HepG2 (cell line): ENCODE measurements at regions not wholly inside any gene's neighbourhood (a gene's known extent, or its start where the extent isn't known, plus 50 kb on each side); places are given as distances from the start of the nearest gene placed in this dataset.

Source experiments
- BATF2 ChIP-seq: sonication (generic); formaldehyde crosslinking; IDR thresholded peaks from 2 replicates; pipeline ENCODE4 v1.8.0; 2022; ENCODE audit warnings: mild to moderate bottlenecking, missing genetic modification reagents, moderate library complexity
- CCDC6 ChIP-seq: sonication (generic); formaldehyde crosslinking; IDR thresholded peaks from 2 replicates; pipeline ENCODE4 v1.8.1; 2022; ENCODE audit warnings: mild to moderate bottlenecking, missing genetic modification reagents, moderate library complexity
- DPF2 ChIP-seq: sonication (generic); formaldehyde crosslinking; IDR thresholded peaks from 2 replicates; pipeline ENCODE4 v1.4.0; 2020; ENCODE audit warnings: mild to moderate bottlenecking, low read depth, missing genetic modification reagents, borderline replicate concordance
- ELK4 ChIP-seq: sonication (generic); formaldehyde crosslinking; IDR thresholded peaks from 2 replicates; pipeline ENCODE4 v1.9.0; 2021; ENCODE audit warnings: missing genetic modification reagents, borderline replicate concordance
- ERF ChIP-seq: IDR thresholded peaks from 2 replicates; pipeline ENCODE4 v1.6.1; 2018; ENCODE audit warnings: missing biosample characterization, missing genetic modification reagents
- ESRRA ChIP-seq: sonication (generic); formaldehyde crosslinking; IDR thresholded peaks from 2 replicates; pipeline ENCODE4 v1.5.1; 2020; ENCODE audit warnings: mild to moderate bottlenecking, low read depth, missing genetic modification reagents
- FOXK2 ChIP-seq: fragments of 450-650 bp; IDR thresholded peaks from 2 replicates; pipeline ENCODE4 v1.6.1; 2016
- HDAC1 ChIP-seq: sonication (generic); formaldehyde crosslinking; IDR thresholded peaks from 2 replicates; pipeline ENCODE4 v1.5.1; 2020; ENCODE audit warnings: mild to moderate bottlenecking, missing genetic modification reagents
- HDAC6 ChIP-seq: fragments of 200-600 bp; sonication (generic); IDR thresholded peaks from 2 replicates; pipeline ENCODE4 v1.7.0; 2017; ENCODE audit warnings: mild to moderate bottlenecking, antibody characterized with exemption, low read length, low read depth
- HMG20B ChIP-seq: conservative IDR thresholded peaks from 2 replicates; pipeline ENCODE4 v1.6.1; 2016; ENCODE audit warnings: missing genetic modification reagents, missing compliant biosample characterization
- KAT2B ChIP-seq: fragments of 150-350 bp; IDR thresholded peaks from 2 replicates; pipeline ENCODE4 v1.6.1; 2014; ENCODE audit warnings: low read depth, low read length, borderline replicate concordance
- KLF16 ChIP-seq, 2 experiments: sonication (generic) in 1 of 2; formaldehyde crosslinking in 1 of 2; IDR thresholded peaks; 2 replicates each; pipeline versions ENCODE4 v1.6.1 to v1.8.0; 2016 to 2023; ENCODE audit warnings: missing genetic modification reagents in 2 of 2, missing compliant biosample characterization in 1 of 2
- MAFK ChIP-seq, 2 experiments: IDR thresholded peaks in 1 of 2; conservative IDR thresholded peaks in 1 of 2; 2 replicates each; pipeline ENCODE4 v1.6.1; 2011; ENCODE audit warnings: improper control_type of control experiment in 2 of 2, low read length in 2 of 2
- RFXAP ChIP-seq: sonication (generic); formaldehyde crosslinking; IDR thresholded peaks from 2 replicates; pipeline ENCODE4 v1.4.0; 2020; ENCODE audit warnings: missing genetic modification reagents, borderline replicate concordance
- RNF2 ChIP-seq: fragments of 450-650 bp; conservative IDR thresholded peaks from 2 replicates; pipeline ENCODE4 v1.6.1; 2016; ENCODE audit warnings: low read depth
- SATB2 ChIP-seq: sonication (generic); formaldehyde crosslinking; IDR thresholded peaks from 2 replicates; pipeline ENCODE4 v1.5.0; 2020; ENCODE audit warnings: missing genetic modification reagents
- SETDB1 ChIP-seq: sonication (generic); formaldehyde crosslinking; IDR thresholded peaks from 2 replicates; pipeline ENCODE4 v1.5.1; 2020; ENCODE audit warnings: missing genetic modification reagents, mild to moderate bottlenecking, borderline replicate concordance
- TAF15 ChIP-seq: fragments of 200-400 bp; formaldehyde crosslinking; IDR thresholded peaks from one replicate; pipeline ENCODE4 v1.6.1; 2018; ENCODE audit warnings: mild to moderate bottlenecking, low read depth, low read length; ENCODE audit not compliant: poor library complexity, severe bottlenecking
- TMF1 ChIP-seq: sonication (generic); formaldehyde crosslinking; IDR thresholded peaks from 2 replicates; pipeline ENCODE4 v1.8.1; 2022; ENCODE audit warnings: low read depth, missing genetic modification reagents
- TRIM24 ChIP-seq: sonication (generic); formaldehyde crosslinking; IDR thresholded peaks from 2 replicates; pipeline ENCODE4 v1.8.0; 2022; ENCODE audit warnings: mild to moderate bottlenecking, missing genetic modification reagents
- ZNF274 ChIP-seq: sonication (generic); formaldehyde crosslinking; IDR thresholded peaks from 2 replicates; pipeline ENCODE4 v1.5.1; 2020; ENCODE audit warnings: mild to moderate bottlenecking, missing genetic modification reagents
- ZNF337 ChIP-seq: sonication (generic); formaldehyde crosslinking; IDR thresholded peaks from 2 replicates; pipeline ENCODE4 v1.5.1; 2020; ENCODE audit warnings: missing genetic modification reagents, low read depth, mild to moderate bottlenecking, borderline replicate concordance
- ZNF350 ChIP-seq: sonication (generic); formaldehyde crosslinking; IDR thresholded peaks from 2 replicates; pipeline ENCODE4 v1.4.0; 2020; ENCODE audit warnings: mild to moderate bottlenecking, low read depth, missing genetic modification reagents, borderline replicate concordance
- ZNF354B ChIP-seq: sonication (generic); formaldehyde crosslinking; IDR thresholded peaks from 2 replicates; pipeline ENCODE4 v1.8.0; 2022; ENCODE audit warnings: mild to moderate bottlenecking, missing genetic modification reagents
- ZNF558 ChIP-seq: sonication (generic); formaldehyde crosslinking; IDR thresholded peaks from 2 replicates; pipeline ENCODE4 v1.9.0; 2022; ENCODE audit warnings: mild to moderate bottlenecking, missing genetic modification reagents, borderline replicate concordance
- ZNF660 ChIP-seq: sonication (generic); formaldehyde crosslinking; IDR thresholded peaks from 2 replicates; pipeline ENCODE4 v1.5.1; 2020; ENCODE audit warnings: mild to moderate bottlenecking, low read depth, missing genetic modification reagents, borderline replicate concordance
- ZNF678 ChIP-seq: sonication (generic); formaldehyde crosslinking; IDR thresholded peaks from 2 replicates; pipeline ENCODE4 v1.4.0; 2020; ENCODE audit warnings: mild to moderate bottlenecking, missing genetic modification reagents
- ZNF691 ChIP-seq: sonication (generic); formaldehyde crosslinking; IDR thresholded peaks from 2 replicates; pipeline ENCODE4 v1.4.0; 2020; ENCODE audit warnings: missing genetic modification reagents, low read depth, mild to moderate bottlenecking, borderline replicate concordance
- ZNF709 ChIP-seq: sonication (generic); formaldehyde crosslinking; IDR thresholded peaks from 2 replicates; pipeline ENCODE4 v1.5.0; 2020; ENCODE audit warnings: mild to moderate bottlenecking, missing genetic modification reagents

GRCh38 chr4:41883988-41884734, 51.1 kb upstream of the TMEM33 start (continued):
- TF ChIP-seq TAF15 (no peak), ELK4 (CRISPR knock-in tag) (no peak), ZNF337 (no peak), ZNF354B (CRISPR knock-in tag) (no peak), KLF16 (CRISPR knock-in tag; IDR thresholded peaks at IDR 0.05) (no peak), MAFK (conservative IDR thresholded peaks at IDR 0.05 in 1 of 2, IDR thresholded peaks at IDR 0.05 in 1 of 2; ENCODE audit: low read length in 2 of 2) (no peak), TRIM24 (CRISPR knock-in tag) (no peak), TMF1 (CRISPR knock-in tag) (no peak), KAT2B (peak; percentile 87), SETDB1 (CRISPR knock-in tag) (no peak), ZNF691 (CRISPR knock-in tag) (no peak), DPF2 (0 out of 2 replicates have a peak, but pooled peaks have one; percentile 39), ESRRA (CRISPR knock-in tag) (0 out of 2 replicates have a peak, but pooled peaks have one; percentile 45), BATF2 (no peak), ERF (CRISPR knock-in tag) (0 out of 2 replicates have a peak, but pooled peaks have one; percentile 26), ZNF350 (CRISPR knock-in tag) (no peak), SATB2 (CRISPR knock-in tag) (no peak), RFXAP (no peak), RNF2 (no peak), ZNF709 (CRISPR knock-in tag) (no peak), FOXK2 (no peak), ZNF274 (CRISPR knock-in tag) (no peak), HMG20B (CRISPR knock-in tag) (no peak), ZNF558 (CRISPR knock-in tag) (no peak), ZNF678 (CRISPR knock-in tag) (no peak), HDAC6 (no peak), HDAC1 (CRISPR knock-in tag) (peak; percentile 77), CCDC6 (CRISPR knock-in tag) (no peak), ZNF660 (CRISPR knock-in tag) (no peak)
